Stimulated activated CD4-positive, alpha-beta T cell treated with anti-CD3 and anti-CD28 coated beads, Interleukin-4, amount 100 ng/mL, for 48 hours (primary cell): ENCODE measurements at regions not wholly inside any gene's neighbourhood (a gene's known extent, or its start where the extent isn't known, plus 50 kb on each side); places are given as distances from the start of the nearest gene placed in this dataset.

Experiments
- DNase-seq, 2 donors: peaks; one replicate each; pipeline ENCODE4 v3.0.0-alpha.2; 2020; ENCODE audit warnings: low read depth in 2 of 2

DNA sequence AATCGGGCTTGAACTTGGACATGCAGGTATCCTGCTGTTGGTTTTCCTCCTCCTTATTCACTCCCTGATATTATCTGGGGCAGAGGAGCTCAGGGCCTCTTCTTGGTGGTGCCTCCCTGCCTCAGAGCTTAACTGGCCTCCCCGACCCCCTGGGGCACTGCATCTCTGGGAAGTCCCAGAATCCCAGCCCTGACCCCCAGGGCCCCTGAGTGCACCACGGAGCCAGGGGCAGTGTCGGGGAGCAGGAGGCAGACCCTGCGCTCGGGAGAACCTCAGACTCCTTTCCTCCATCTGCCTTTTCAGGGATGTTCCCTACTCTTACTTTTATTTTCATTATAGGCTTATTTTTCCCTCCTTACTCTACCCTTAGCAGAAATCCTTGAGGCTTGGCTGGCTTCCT is 537.0 kb downstream of the BRD1 start:
- DNase-seq = no peak

DNA sequence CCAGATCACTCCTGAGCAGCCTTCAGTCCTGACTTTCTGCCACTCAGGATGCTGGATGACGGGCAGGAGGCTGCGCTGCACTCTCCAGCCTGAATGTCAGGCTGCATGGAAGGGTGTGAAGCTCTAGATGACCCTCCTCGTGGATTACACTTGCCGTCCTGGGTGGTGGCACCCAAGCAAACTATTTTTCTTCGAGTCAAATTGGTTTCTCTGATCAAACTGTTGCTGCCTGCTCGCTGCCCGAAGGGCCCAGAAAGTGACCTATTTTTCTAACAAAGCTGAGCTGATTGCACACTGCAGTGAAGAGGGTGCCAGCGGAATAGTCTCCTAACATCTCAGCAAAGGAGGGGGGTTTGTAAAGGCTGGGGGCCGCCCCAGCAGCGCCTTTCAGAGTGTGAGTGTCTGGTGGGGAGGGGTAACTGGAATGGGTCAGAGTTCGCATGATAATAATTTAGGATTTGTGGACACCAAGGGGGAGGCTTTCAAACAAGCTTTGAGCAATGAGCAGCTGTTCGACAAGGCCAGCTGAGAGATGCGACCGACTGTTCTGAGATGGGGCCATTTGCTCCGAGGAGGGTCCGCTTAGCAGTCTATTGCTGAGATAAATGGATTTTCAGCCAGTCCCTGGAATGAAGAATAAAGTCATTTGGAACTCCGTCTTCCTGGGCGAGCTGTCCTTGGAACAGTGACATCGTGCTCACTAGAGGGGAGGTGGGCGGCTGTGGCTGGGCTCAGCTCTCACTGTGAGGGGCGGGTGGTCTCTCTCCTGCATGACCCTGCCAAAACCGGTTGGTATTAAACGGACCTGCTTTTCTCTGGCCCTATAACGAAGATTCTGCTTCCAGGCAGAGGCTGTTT is 537.6 kb downstream of the BRD1 start:
- DNase-seq = no peak

DNA sequence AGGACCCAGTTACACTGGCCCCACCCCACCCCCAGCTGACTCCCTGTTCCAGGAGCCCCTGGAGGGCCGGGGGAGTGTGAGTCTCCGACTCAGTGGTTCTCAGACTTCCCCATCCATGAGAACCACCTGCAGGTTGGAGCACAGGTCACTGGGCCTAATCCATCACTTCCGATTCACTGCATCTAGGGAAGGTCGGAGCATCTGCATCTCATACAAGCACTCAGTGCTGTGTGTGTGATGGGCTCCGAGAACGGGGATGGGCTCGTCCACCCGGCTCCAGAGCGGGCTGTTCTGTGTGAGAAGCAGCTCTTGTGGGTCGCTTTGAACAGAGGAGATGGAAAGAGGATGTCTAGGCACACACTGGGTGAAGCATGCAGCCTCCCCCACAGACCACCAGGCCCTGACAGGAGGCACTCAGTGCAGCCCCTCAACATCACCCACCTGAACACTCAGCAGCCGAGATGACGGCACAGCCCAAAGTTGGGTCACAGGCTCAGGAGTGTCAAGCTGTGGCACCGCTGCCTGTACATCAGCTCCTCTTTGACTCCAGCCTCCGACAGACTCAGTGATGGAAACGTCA is 541.4 kb downstream of the BRD1 start:
- DNase-seq = no peak

DNA sequence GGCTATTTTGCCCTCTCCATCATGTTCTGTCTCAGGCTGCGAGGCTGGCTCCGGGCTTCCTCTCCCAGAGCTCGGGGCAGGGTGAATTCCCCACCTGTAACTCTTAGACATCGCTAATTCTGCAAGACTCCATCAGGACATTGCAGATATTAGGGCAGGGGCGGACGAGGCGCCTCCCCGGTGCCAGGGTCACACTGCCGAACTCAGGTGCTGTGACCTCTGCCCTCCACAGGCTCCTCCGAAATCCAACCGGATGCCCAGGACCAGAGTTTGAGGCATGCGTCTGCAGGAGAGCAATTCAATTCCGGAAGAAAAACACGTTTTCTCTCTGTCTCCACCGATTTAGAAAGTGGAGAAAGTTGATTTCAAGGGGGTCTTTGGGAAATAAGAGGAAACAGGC is 542.7 kb downstream of the BRD1 start:
- no peak for DNase-seq

DNA sequence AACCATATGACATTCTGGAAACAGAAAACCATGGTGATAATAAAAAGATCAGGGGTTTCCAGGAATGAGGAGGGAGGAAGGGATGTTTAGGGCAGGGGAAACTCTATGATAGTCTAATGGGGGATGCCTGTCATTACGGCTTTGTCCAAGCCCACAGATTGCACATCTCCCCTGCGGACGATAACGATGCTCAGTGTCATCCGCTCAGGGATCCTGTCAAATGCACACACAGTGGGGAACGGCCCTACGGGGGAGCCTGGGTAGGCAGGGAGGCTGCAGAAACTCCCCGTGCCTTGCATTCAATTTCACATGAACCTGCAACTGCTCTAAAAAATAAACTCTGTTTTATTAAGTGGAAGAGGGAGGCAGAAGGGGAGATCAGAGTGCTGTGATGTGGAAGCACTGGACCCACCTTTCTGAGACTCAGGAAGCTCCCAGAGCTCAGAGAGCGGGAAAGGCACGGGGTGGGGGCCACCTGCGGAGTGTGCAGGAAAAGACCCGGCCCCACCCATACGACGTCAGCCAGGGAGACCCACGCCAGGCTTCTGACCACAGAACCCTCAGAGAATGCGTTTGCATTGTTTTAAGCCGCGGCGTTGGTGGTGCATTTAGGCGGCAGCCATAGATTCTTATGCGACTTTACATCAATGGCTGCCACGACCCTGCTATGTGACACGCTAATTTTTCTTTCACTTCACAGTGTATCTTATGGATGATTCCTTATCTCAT is 543.5 kb downstream of the BRD1 start:
- DNase-seq = no peak

DNA sequence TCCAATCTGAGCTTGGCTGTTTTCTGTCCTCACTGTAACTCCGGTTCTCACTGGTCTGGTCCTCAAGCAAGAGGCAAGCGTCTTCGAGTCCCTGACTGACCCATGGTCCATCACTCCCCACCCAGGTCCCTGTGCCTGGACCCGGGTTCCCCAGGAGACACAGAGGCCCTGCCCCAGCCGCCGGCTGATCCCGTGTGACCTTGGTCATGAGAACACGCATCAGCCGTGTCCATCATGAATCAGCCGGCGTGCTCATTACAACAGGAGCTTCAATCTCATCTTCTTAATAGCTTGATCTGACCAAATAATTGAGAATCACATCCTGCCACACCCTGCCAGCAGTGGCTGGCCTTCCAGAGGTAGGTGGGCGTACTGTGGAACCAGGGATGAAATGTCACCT is 545.1 kb downstream of the BRD1 start:
- no peak for DNase-seq

DNA sequence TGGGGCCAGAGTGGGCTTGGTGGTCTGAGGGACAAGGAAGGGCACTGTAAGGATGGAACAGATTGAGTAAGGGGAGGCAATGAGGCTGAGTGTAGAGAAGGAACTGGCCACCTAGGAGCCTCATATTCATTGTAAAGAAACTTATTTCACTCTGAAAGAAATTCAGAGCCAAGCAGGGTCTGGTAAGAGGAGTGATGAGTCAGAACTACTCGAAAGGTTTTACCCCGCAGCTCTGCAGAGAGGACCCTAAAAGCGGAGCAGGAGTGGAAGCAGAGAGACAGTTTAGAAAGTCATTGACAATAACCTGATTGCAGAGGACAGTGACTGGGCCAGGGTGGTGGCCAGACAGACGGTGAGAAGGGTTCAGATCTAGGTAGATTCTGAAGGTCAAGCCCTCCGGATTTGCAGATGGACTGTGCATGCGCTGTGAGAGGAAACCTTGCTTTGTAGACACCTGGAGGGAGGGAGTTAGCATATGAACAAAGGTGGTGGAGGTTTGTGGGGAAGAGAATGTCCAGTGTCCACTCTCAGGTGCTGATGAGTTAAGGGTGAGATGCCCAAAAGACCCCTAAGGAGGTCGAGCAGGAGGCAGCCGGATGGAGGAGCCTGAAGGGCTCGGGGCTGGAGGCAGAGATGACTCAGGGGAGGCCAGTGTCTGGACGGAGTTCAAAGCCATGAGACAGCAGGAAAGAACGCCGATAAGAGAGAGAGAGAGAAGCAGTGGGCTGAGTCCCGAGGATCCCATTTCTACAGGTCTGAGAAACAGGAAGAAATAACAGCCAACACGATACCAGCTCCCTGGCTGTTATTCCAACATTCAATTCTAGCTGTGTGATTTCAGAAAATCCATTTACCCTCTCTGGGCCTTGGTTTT is 546.0 kb downstream of the BRD1 start:
- DNase-seq = no peak

DNA sequence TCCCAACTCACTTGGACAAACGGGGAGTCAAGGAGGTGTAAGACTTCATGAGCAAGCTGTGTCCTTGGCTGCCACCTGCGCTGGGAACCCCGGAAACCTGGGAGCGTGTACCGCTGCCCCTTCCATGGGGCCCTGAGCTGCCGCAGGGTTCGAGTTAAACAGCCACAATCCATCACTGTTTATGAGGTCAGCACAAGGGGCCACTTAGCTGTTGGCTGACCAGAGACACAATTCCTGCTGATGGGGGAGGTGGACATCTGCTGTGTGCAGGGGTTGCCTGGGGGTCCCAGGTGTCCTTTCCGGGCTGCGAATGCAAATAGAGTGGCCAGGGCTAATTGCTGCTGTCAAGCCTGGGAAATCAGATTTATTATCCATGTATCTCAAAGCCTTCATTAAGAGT is 549.3 kb downstream of the BRD1 start:
- DNase-seq = no peak

DNA sequence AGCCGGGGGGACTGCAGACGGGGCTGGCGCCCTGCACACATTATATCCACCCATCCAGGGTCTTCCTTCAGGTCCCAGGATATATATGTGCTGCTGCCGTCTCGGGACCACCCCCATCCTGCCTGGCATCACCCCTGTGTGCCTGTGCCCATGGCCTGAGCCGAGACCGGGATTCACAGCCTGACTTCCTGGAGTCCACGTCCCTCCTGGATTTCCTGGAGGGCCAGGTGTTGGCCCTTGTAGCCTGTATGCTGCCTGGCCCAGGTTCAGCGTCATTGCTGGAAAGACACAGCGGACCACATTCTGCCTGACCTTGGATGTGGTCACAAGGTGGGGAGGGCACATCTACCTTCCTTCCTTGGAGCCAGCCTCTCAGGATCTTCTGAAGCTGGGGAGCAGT is 551.1 kb downstream of the BRD1 start:
- DNase-seq = no peak

DNA sequence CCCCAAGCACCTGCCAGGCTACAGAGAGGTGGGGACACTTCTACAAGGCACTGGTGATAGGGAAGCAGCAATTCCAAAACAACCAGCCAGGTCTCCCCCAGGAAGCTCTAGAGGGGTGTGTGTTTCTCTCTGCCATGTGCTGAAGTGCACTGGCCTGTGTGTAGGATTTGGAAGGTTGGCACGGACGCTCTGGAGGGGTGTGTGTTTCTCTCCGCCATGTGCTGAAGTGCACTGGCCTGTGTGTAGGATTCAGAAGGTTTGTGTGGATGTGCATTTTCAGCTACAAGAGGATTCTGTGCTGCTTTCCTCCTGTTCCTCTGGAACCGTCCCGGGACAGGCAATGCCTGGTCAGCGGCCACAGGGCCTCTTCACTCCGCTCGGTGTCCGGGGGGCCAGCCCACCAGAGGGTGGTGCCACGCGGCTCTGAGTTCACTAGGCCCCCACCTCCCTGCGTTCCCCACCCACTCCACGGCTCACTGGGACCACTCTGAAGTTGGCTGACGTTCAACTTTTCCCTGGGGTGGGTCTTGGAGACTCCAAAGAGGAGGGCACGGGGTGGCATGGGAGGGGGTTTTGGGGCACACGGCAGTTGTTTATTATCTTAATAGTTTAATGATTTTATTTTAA is 552.8 kb downstream of the BRD1 start:
- DNase-seq = no peak

DNA sequence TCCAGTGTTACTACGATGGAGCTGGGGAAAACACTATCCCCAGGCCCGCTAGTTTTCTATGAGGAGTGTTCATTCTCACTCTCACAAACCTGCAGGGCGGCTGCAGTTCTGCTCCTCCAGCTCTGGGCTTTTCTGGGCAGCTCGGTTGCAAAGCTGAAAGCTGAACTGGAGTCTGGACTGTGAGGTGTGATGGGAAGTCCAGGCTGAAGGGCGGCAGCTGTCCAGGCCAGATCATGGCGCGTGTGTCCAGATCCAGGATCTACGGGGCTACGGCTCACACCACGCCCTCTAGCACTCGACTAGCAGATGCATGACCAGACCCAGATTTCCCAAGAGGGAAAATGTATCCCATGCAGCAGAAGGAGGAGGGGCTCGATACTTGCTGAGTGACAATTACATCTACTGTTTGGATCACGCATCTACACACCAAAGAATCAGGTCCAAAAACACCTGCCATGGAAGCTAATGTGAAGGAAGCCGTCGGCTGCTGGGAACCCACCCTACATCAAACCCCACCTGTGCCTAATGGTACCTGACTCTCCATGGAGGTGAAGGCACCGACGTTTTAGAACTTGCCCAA is 555.0 kb downstream of the BRD1 start:
- DNase-seq = no peak

DNA sequence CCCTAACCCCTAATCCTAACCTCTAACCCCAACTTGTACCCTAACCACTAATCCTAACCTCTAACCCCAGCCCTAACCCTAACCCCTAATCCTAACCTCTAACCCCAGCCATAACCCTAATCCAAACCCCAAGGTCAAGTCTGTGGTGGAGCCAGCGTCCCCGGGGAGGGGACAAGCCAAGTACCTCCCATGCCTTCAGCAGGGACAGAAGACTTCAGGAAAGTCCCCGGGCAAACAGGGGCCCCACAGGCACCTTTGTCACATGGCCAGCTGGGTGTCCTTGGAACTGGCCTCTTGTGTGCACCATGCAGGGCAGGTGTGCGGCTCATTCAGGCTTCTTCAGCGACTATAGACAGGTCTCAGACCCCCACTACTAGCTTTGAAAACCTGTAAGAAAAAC is 555.8 kb downstream of the BRD1 start:
- no peak for DNase-seq

DNA sequence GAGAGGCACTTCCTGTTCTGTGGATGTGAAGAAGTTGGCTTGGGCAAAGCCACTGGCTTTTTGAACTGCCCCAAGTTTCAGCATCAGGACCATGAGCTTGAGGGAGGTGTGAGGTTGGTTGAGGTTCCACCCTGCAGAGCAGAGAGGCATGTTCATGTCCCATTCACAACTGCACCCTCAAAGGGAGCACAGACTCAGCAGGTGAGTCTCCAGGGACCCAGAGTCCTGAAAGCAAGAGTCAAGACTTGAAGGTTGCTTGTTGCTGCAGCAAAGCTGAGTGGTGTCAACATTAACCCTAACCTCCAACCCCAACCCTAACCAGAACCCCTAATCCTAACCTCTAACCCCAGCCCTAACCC is 556.3 kb downstream of the BRD1 start:
- no peak for DNase-seq

DNA sequence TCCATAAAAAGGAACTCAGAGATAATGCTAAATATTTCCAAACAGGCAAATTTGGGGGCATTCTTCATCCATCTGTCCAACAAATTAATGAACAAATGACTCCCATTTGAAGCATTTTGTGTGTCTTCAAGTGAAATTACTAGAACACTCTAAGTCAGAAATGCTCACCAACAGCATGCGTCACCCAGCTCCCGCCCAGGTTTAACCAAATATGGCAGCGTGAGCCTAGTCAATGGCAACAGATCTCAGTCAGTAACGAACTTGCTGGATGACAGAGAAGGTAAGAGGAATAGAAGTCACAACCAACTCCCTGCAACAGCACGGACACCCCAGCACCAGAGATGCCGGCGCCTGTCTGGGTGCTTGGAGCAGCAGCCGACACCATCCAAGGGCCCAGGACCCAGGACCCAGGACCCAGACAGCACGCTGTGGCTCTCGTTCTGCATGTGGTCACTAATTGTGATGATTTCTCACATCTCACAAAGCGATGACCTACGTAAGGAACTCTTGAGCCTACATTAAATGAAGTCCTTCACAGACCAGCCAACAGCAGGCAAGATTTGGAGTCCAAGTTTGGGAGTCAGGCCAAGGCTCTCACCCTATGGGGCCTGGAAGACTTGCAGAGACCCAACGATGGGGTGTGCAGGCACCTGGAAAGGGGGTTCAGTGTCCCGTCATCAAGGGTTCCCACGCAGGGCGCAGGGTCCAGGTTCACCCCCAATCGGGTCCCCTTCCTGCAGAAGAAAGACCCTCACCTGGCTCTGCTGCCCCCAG is 556.9 kb downstream of the BRD1 start:
- DNase-seq = no peak

DNA sequence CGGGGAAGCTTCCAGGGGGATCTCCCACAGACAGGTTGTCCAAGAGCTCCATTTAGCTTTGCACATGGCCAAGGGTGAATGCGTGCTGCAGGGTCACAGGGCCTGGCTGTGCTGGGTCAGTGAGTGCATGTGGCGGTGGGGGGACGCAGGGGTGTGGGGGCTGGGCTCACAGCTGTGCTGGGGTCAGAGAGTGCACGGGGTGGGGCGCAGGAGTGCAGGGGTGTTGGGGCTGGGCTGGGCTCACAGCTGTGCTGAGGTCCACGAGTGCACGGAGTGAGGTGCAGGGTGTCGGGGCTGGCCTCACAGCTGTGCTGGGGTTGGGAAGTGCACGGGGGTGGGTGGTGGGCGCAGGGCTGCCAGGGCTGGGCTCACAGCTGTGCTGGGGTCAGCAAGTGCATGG is 557.7 kb downstream of the BRD1 start:
- no peak for DNase-seq

DNA sequence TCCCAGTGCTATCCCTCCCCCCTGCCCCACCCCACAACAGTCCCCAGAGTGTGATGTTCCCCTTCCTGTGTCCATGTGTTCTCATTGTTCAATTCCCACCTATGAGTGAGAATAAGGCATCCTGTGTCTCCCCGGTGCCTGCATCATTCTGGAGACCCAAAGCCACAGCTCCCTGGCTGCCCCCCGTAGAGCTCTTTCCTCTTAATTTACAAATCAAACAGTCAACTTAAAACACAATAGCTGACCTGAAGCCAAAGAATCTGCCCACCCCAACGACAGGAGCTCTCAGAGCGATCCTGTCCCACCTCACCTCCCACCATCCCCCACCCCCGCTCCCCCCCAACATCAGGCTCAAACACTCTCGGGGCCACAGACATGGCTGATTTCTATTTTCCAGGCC is 558.3 kb downstream of the BRD1 start:
- DNase-seq = no peak

DNA sequence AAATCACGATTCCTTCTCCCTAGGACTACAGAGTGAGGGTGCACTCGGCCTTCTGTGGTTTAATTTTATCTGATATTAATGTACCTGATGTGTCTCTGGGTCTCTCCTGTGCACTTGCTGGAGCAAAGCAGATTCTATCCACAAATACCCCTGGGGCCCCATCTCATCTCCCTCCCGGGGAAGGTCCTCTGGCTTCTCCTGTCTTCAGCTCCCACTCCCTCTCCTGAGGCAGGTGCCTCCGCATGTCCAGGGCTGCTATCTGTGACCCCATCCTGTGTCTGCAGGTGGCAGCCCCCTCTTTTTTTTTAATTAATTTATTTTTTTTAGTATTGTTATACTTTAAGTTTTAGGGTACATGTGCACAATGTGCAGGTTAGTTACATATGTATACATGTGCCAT is 558.7 kb downstream of the BRD1 start:
- no peak for DNase-seq

DNA sequence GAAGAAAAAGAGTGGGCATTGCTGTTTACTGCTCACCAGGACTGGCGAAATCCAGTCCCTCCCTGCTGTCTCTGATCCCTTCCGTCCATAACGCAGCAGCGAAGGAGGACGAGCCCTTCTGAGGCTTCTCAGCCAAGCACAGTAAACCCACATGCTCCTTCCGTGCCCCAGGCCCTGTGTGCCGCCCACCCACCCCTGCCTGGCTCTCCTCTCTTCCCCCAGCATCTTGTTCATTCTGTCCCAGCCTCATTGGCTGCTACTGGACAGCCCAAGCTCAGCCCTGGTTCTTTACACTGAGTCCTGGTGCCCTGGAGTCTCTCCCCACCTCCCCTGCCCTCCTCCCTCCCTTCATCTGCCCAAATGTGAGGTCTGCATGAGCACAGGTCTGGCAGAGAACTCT is 559.7 kb downstream of the BRD1 start:
- DNase-seq = no peak

DNA sequence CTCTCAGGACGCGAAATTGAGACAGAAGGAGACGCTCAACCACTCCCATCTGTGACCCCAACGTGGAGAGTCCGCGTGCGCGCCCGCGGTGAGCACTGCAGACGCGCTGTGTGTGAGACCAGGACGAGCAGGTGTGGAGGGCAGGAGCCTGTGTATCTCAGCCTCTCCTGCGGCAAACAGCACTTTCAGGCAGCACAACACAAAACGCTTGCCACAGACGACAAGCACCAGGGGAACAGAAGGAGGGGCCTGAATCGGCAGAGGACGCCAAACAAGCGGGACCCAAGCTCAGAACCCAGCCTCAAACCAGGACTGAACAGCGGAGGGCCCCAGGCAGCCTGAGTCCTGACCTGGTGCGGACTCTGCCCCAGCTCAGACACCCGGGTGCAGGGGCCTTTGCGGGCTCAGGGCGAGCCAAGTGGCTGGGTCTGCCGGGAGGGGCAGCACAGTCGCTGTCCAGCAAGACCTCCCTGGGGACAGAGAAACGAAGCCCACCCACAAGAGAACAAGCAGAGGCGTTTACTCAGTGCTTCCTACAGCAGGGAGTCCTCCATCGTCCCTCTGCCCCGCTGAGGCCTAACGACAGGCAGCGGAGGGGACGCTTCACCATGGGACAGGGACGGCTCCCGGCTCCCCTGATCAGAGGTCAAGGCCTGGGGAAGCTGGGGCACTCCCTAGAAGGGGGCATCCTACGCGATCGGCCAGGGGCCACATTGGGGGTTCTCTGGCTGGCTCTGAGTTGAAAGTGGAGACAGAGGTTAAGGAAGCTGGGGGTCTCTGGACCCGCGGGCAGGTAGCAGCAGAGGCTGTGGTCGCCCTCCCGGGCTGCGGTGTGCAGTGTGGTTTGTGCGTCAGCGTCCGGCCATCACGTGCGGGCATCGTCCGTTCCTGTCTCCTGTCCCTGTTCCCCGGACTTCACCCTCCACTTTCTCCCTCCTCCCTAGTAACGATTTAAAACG is 560.8 kb downstream of the BRD1 start:
- DNase-seq = no peak
